Loucy (cell line): ENCODE measurements at regions not wholly inside any gene's neighbourhood (a gene's known extent, or its start where the extent isn't known, plus 50 kb on each side); places are given as distances from the start of the nearest gene placed in this dataset.

ENCODE experiments used
- H2AFZ ChIP-seq: fragments of 200-600 bp; sonication (generic); 2 replicates; pipeline ENCODE4 v1.6.0; 2016; ENCODE audit warnings: antibody characterized with exemption, mild to moderate bottlenecking, low read length, moderate library complexity
- H3F3A ChIP-seq: fragments of 200-600 bp; 2 replicates; pipeline ENCODE4 v1.6.0; 2016; ENCODE audit warnings: antibody characterized with exemption, low read depth, mild to moderate bottlenecking
- H3K27me3 ChIP-seq: fragments of 200-600 bp; sonication (generic); 2 replicates; pipeline ENCODE4 v1.6.1; 2014; ENCODE audit warnings: low read length, mild to moderate bottlenecking; ENCODE audit not compliant: insufficient read depth, poor library complexity, severe bottlenecking
- H3K36me3 ChIP-seq: fragments of 200-600 bp; sonication (generic); 2 replicates; pipeline ENCODE4 v1.6.1; 2016; ENCODE audit warnings: low read length; ENCODE audit not compliant: insufficient read depth
- H3K4me1 ChIP-seq: fragments of 200-600 bp; sonication (generic); 2 replicates; pipeline ENCODE4 v1.5.1; 2014; ENCODE audit warnings: low read length, mild to moderate bottlenecking; ENCODE audit not compliant: insufficient read depth, poor library complexity, severe bottlenecking
- H3K4me2 ChIP-seq: fragments of 200-600 bp; sonication (generic); 2 replicates; pipeline ENCODE4 v1.6.0; 2014; ENCODE audit warnings: antibody characterized with exemption, low read length, low read depth, mild to moderate bottlenecking; ENCODE audit not compliant: poor library complexity, severe bottlenecking
- H3K4me3 ChIP-seq: fragments of 200-600 bp; sonication (generic); 2 replicates; pipeline ENCODE4 v1.5.1; 2014; ENCODE audit warnings: low read length, mild to moderate bottlenecking, mixed read lengths; ENCODE audit not compliant: poor library complexity, severe bottlenecking
- H3K79me2 ChIP-seq: fragments of 200-600 bp; sonication (generic); 2 replicates; pipeline ENCODE4 v1.6.1; 2014; ENCODE audit warnings: low read length; ENCODE audit not compliant: insufficient read depth
- H3K9ac ChIP-seq: fragments of 200-600 bp; sonication (generic); 2 replicates; pipeline ENCODE4 v1.6.0; 2014; ENCODE audit warnings: mild to moderate bottlenecking, low read depth, low read length, moderate library complexity; ENCODE audit not compliant: poor library complexity, severe bottlenecking
- H3K9me2 ChIP-seq: fragments of 200-600 bp; sonication (generic); replicated peaks from 2 replicates; pipeline ENCODE4 v1.6.1; 2016; ENCODE audit warnings: low read depth, low read length, mixed read lengths
- H3K9me3 ChIP-seq: fragments of 200-600 bp; sonication (generic); 2 replicates; pipeline ENCODE4 v1.6.1; 2014; ENCODE audit warnings: mild to moderate bottlenecking, antibody characterized with exemption, low read length, low read depth; ENCODE audit not compliant: insufficient read depth
- H4K20me1 ChIP-seq: fragments of 200-600 bp; sonication (generic); 2 replicates; pipeline ENCODE4 v1.6.0; 2014; ENCODE audit warnings: antibody characterized with exemption, low read length, mild to moderate bottlenecking; ENCODE audit not compliant: insufficient read depth, poor library complexity, severe bottlenecking
- EZH2phosphoT487 ChIP-seq: fragments of 200-600 bp; IDR thresholded peaks from 2 replicates; pipeline ENCODE4 v1.6.1; 2018; ENCODE audit warnings: antibody characterized with exemption, mild to moderate bottlenecking, moderate library complexity, borderline replicate concordance
- TF ChIP-seq, protein P1 (sequence below): fragments of 200-600 bp; sonication (generic); conservative IDR thresholded peaks from 2 replicates; pipeline ENCODE4 v1.5.1; 2014; ENCODE audit warnings: mild to moderate bottlenecking, antibody characterized with exemption, low read length

DNA sequence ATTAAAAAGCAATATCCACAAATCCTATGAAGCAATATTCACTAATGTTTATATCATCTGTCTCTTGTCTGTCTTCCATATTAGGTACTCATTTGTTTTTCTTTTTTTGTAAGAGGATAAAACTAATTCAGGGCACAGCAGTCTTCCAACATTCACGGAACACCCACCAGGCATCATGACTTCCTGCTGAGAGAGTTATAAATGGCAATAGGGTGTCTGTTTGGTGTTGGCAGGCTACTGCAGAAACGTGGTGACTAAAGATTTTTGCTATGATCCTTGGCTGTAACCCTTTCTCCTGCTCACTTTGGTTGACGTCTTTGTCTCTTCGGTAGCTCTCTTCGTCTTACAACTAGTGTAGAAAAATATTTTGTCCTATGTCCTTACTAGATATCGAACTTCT, 860.6 kb upstream of the MGAT4C start:
- H3K9me2 ChIP-seq, result no peaks in the 10 kb centered on the region
- no peaks in the 10 kb centered on the region for H3K27me3 ChIP-seq
- no peaks in the 10 kb centered on the region for H4K20me1 ChIP-seq
- H3K79me2 ChIP-seq, result no peaks in the 10 kb centered on the region
- no peaks in the 10 kb centered on the region for H3K4me1 ChIP-seq
- H3K4me2 ChIP-seq, result no peak overlapping the region
- no peaks in the 10 kb centered on the region for H3K9me3 ChIP-seq
- H2AFZ ChIP-seq, result no peak overlapping the region
- no peak for TF ChIP-seq EZH2phosphoT487
- TF ChIP-seq, protein P1, sequence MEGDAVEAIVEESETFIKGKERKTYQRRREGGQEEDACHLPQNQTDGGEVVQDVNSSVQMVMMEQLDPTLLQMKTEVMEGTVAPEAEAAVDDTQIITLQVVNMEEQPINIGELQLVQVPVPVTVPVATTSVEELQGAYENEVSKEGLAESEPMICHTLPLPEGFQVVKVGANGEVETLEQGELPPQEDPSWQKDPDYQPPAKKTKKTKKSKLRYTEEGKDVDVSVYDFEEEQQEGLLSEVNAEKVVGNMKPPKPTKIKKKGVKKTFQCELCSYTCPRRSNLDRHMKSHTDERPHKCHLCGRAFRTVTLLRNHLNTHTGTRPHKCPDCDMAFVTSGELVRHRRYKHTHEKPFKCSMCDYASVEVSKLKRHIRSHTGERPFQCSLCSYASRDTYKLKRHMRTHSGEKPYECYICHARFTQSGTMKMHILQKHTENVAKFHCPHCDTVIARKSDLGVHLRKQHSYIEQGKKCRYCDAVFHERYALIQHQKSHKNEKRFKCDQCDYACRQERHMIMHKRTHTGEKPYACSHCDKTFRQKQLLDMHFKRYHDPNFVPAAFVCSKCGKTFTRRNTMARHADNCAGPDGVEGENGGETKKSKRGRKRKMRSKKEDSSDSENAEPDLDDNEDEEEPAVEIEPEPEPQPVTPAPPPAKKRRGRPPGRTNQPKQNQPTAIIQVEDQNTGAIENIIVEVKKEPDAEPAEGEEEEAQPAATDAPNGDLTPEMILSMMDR, result no peak
- no peaks in the 10 kb centered on the region for H3F3A ChIP-seq
- no peak overlapping the region for H3K4me3 ChIP-seq
- no peak overlapping the region for H3K9ac ChIP-seq
- no peaks in the 10 kb centered on the region for H3K36me3 ChIP-seq

DNA sequence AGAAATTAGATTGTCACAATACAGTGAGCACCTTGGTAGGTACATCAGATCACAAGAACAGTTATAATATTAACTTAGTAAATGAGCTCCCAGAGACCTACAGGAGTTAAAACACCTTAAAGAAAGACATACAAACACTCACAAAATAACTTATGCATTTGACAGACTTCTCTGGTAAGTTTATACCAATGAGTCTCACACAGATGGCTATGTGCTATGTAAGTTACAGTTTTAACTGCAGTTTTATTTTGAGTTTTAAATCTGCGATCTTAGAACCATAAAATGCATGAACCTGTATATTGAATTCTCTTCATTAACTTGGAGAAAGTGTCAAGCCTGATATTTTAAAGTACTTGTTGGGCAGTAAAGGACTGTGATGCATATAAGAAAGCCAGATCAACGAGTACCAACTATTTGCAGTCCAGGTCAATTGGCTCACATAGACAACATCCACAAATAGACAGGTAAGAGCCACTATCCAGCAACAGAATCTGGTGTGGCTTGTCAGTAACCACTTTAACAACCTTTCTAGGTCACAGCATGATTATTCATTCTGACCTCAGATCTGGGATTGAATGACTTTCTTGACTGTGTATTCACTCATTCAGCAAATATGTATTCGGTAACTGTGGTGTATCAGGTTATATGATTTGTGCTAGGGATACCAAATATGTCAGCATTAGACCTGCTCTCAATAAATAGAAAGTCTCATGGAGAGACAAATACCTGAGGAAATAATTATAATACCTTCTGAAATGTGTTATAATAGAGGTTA, 856.6 kb upstream of the MGAT4C start:
- Histone ChIP-seq H3K9ac (no peak overlapping the region), H3K79me2 (no peaks in the 10 kb centered on the region), H3K36me3 (no peaks in the 10 kb centered on the region), H2AFZ (no peak overlapping the region), H3K9me2 (no peaks in the 10 kb centered on the region), H3K4me1 (no peaks in the 10 kb centered on the region), H3K4me2 (no peak overlapping the region), H3K9me3 (no peaks in the 10 kb centered on the region), H3K27me3 (no peaks in the 10 kb centered on the region), H3K4me3 (no peak overlapping the region), H4K20me1 (no peaks in the 10 kb centered on the region), H3F3A (no peaks in the 10 kb centered on the region)
- no peak for TF ChIP-seq EZH2phosphoT487
- TF ChIP-seq, protein P1, result no peak

DNA sequence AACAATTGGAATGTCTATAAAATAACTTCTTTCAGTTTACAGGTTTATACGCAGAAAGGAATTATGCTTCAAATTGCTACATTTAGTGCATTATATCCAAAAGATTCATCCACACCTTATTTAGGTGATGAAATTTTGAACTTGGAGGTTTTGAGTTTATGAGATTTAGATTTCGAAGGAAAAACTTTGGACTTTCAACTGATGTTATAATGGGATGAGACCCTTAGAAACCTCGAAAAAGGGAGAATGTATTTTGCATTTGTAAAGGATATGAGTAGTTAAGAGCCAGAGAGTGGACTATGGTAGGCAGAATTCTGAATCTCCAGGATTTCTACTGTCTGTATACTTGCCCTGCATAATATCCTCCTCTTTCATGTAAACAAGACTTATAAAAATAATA, 851.6 kb upstream of the MGAT4C start:
- H3K9ac ChIP-seq, result no peak overlapping the region
- no peaks in the 10 kb centered on the region for H3F3A ChIP-seq
- H3K27me3 ChIP-seq, result no peaks in the 10 kb centered on the region
- H3K9me3 ChIP-seq, result no peaks in the 10 kb centered on the region
- no peak overlapping the region for H2AFZ ChIP-seq
- H3K36me3 ChIP-seq, result no peaks in the 10 kb centered on the region
- no peaks in the 10 kb centered on the region for H3K9me2 ChIP-seq
- no peaks in the 10 kb centered on the region for H4K20me1 ChIP-seq
- H3K4me1 ChIP-seq, result no peaks in the 10 kb centered on the region
- H3K79me2 ChIP-seq, result no peaks in the 10 kb centered on the region
- no peak for TF ChIP-seq EZH2phosphoT487
- TF ChIP-seq, protein P1, result no peak
- no peak overlapping the region for H3K4me3 ChIP-seq
- no peak overlapping the region for H3K4me2 ChIP-seq
